ENCODE measurements at regions not wholly inside any gene's neighbourhood (a gene's known extent, or its start where the extent isn't known, plus 50 kb on each side); places are given as distances from the start of the nearest gene placed in this dataset.

DNA sequence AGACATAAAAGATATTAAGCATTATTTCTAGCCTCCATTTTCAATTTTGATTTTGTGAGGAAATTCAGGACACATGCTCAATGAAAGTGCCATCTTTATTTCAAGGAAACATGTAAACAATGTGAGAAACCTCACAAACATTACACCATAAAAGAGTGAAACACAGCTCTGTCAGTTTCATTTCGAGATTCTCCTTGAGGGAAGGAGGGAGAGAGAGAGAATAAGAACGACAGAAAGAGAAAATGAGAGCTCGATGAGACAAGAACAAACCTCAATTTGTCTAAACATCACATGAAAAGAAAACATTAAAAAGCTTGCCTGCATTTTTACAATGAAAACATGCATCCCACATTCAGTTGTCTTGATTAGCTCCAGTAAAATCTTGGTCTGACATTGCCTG is 553.5 kb upstream of the MEF2C start:
- H3K4me3 Mint-ChIP-seq = peak overlapping the region; percentile 25

DNA sequence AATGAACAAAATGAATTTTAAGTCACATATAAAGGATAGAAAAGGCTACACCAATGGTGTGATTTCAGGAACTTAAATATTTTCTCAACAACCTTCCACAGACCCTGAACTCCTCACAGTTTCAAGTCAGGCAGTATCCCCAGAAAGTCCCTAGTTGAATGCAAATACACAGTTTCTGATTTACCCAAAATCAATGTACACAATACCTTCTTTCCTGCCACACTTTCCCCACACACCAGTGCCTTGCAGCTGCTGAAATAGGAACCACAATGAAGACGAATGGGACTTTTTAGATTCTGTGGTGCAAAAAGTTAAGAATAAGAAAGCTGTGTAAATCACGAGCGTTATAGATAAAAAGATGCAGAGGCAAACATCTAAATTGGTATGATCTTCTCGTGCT is 552.4 kb upstream of the MEF2C start:
- H3K27ac Mint-ChIP-seq = no peak overlapping the region
- H3K4me3 Mint-ChIP-seq = no peak overlapping the region
- H3K27me3 Mint-ChIP-seq = no peaks in the 10 kb centered on the region
- peaks cover 14% of the 10 kb centered on the region for H3K4me1 Mint-ChIP-seq (ENCODE audit: low read depth)
- H3K9me3 Mint-ChIP-seq = no peaks in the 10 kb centered on the region
- no peaks in the 10 kb centered on the region for H3K36me3 Mint-ChIP-seq (ENCODE audit: low read depth)

More for the DNA sequence above, 553.5 kb upstream of the MEF2C start:
- no peaks in the 10 kb centered on the region for H3K36me3 Mint-ChIP-seq (ENCODE audit: low read depth)
- peaks cover 14% of the 10 kb centered on the region for H3K4me1 Mint-ChIP-seq (ENCODE audit: low read depth)
- peak overlapping the region; percentile 63 for H3K27ac Mint-ChIP-seq
- no peaks in the 10 kb centered on the region for H3K27me3 Mint-ChIP-seq
- no peaks in the 10 kb centered on the region for H3K9me3 Mint-ChIP-seq

DNA sequence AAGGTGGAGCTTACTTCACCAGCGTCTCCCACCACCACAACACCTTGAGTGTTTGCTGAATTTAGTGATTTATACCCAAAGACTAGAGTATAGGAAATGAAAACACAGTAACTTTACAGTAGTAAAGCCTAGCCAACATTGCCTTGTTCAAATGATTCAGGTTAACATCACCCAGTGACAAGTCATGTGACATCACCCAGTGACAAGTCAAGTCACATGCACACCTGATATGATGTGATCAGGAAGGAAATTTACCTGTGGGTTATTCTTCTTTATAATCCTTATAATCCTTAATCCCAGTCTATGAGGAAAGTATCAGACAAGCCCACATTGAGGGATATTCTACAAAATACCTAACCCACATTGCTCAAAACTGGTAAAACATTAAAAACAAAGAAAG is 545.6 kb upstream of the MEF2C start:
- Mint-ChIP-seq H3K27ac (no peak overlapping the region), H3K36me3 (ENCODE audit: low read depth) (no peaks in the 10 kb centered on the region), H3K9me3 (peaks cover 1% of the 10 kb centered on the region), H3K27me3 (no peaks in the 10 kb centered on the region), H3K4me1 (ENCODE audit: low read depth) (peaks cover 4% of the 10 kb centered on the region), H3K4me3 (no peak overlapping the region)

DNA sequence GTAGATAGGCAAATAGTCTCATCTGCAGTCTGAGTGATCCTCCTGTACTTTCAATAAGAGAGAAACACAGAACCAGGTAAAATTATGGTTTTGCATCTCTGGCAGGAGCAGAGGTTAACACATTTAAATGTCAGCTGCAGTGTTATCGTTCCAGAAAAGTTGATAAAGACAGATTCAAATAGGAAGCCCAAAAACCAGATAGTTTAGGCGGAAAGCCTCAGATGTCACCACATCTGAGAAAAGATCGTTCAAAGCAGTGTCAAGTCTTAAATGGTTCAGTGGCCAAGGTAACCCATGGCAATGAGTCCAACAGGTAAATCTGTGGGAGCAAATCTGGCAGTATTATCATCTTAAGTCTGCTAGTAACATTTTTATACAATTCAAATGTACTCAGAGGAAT is 542.1 kb upstream of the MEF2C start:
- Mint-ChIP-seq H3K27ac (no peak overlapping the region), H3K27me3 (no peaks in the 10 kb centered on the region), H3K4me1 (ENCODE audit: low read depth) (peaks cover 8% of the 10 kb centered on the region), H3K36me3 (ENCODE audit: low read depth) (no peaks in the 10 kb centered on the region), H3K4me3 (no peak overlapping the region), H3K9me3 (peaks cover 3% of the 10 kb centered on the region)

DNA sequence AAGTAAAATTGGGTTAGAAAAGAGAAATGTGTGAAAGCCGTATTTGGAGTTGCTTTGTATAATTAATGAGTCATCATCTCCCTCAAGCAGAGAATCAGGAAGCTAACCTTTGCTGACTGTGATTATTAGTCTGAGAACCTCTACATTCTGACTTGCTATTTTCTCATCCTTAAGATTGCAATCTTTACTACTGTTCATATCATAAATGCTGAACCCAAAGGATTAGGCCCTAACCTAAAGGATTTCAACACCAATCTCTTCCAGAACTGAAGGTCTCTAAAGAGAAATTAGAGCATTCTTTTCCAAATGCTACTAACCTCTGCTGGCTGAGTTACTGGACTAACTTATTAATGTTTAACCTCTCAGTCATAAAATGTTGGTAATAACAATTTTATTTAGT is 538.1 kb upstream of the MEF2C start:
- Mint-ChIP-seq H3K4me3 (no peak overlapping the region), H3K36me3 (ENCODE audit: low read depth) (no peaks in the 10 kb centered on the region), H3K4me1 (ENCODE audit: low read depth) (peaks cover 8% of the 10 kb centered on the region), H3K9me3 (peaks cover 17% of the 10 kb centered on the region), H3K27me3 (no peaks in the 10 kb centered on the region), H3K27ac (no peak overlapping the region)

DNA sequence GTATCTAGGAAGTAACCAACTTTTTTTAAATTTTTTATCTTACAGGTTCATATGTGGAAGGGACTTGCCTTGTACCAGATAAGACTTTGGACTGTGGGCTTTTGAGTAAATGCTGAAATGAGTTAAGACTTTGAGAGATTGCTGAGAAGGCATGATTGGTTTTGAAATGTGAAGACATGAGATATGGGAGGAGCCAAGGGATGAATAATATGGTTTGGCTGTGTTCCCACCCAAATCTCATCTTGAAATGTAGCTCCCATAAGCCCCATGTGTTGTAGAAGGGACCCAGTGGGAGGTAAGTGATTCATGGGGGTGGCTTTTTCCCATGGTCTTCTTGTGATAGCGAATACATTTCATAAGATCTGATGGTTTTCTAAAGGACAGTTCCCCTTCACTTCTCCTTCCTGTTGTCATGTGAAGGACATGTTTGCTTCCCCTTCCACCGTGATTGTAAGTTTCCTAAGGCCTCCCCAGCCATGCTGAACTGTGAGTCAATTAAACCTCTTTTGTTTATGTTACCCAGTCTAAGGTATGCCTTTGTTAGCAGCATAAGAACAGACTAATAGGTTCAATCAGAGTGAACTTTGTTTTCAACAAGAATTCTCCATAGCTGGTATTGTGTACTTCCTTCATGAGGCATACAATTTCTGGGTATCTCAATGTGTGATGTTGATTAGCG is 535.6 kb upstream of the MEF2C start:
- no peaks in the 10 kb centered on the region for H3K36me3 Mint-ChIP-seq (ENCODE audit: low read depth)
- no peak overlapping the region for H3K4me3 Mint-ChIP-seq
- H3K9me3 Mint-ChIP-seq = peaks cover 15% of the 10 kb centered on the region
- H3K27me3 Mint-ChIP-seq = no peaks in the 10 kb centered on the region
- H3K4me1 Mint-ChIP-seq (ENCODE audit: low read depth) = peaks cover 4% of the 10 kb centered on the region
- H3K27ac Mint-ChIP-seq = no peak overlapping the region

DNA sequence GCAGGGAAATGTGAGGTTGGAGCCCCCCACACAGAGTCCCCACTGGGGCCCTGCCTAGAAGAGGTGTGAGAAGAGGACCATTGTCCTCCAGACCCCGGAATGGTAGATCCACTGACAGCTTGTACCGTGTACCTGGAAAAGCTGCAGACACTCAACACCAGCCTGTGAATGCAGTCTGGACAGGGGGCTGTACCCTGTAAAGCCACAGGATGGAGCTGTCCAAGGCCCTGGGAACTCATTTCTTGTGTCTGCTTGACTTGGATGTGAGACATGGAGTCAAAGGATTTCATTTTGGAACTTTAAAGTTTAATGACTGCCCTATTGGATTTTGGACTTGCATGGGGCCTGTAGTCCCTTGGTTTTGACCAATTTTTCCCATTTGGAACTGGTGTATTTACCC is 535.0 kb upstream of the MEF2C start:
- Mint-ChIP-seq H3K4me1 (ENCODE audit: low read depth) (peaks cover 4% of the 10 kb centered on the region), H3K27ac (no peak overlapping the region), H3K36me3 (ENCODE audit: low read depth) (no peaks in the 10 kb centered on the region), H3K9me3 (peaks cover 14% of the 10 kb centered on the region), H3K27me3 (no peaks in the 10 kb centered on the region), H3K4me3 (no peak overlapping the region)

DNA sequence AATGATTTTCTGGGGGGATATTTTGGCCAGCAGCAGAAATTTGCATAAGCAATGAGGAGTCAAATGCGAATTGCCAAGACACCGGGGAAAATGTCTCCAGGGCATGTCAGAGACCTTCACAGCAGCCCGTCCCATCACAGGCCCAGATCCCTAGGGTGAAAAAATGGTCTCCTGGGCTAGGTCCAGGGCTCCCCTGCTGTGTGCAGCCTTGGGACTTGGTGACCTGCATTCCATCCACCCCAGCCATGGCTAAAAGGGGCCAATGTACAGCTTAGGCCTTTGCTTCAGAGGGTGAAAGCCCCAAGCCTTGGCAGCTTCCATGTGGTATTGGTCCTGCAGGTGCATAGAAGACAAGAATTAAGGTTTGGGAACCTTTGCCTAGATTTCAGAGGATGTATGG is 534.5 kb upstream of the MEF2C start:
- Mint-ChIP-seq H3K4me3 (no peak overlapping the region), H3K36me3 (ENCODE audit: low read depth) (no peaks in the 10 kb centered on the region), H3K9me3 (peaks cover 14% of the 10 kb centered on the region), H3K27ac (no peak overlapping the region), H3K27me3 (no peaks in the 10 kb centered on the region), H3K4me1 (ENCODE audit: low read depth) (peaks cover 4% of the 10 kb centered on the region)

DNA sequence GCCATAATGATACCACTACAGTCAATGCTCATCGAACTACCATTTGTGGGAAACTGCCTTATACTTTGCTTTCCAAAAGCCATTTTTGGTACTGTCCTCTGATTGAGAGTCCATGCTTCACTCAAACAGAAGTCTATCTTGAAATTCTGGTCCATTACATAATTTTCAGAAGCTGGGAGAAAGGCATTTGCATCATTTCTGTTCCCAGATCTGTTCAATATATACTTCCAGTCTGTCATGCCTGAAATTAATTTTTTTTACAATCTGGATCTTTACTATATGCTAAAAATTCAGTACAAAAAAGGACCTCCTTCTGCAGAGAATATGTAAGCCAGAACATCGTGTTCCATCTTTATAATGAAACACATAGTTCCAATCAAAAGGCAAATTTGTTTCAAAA is 528.9 kb upstream of the MEF2C start:
- no peak overlapping the region for H3K4me3 Mint-ChIP-seq
- peaks cover 5% of the 10 kb centered on the region for H3K9me3 Mint-ChIP-seq
- no peaks in the 10 kb centered on the region for H3K4me1 Mint-ChIP-seq (ENCODE audit: low read depth)
- H3K36me3 Mint-ChIP-seq (ENCODE audit: low read depth) = no peaks in the 10 kb centered on the region
- H3K27ac Mint-ChIP-seq = no peak overlapping the region
- no peaks in the 10 kb centered on the region for H3K27me3 Mint-ChIP-seq

DNA sequence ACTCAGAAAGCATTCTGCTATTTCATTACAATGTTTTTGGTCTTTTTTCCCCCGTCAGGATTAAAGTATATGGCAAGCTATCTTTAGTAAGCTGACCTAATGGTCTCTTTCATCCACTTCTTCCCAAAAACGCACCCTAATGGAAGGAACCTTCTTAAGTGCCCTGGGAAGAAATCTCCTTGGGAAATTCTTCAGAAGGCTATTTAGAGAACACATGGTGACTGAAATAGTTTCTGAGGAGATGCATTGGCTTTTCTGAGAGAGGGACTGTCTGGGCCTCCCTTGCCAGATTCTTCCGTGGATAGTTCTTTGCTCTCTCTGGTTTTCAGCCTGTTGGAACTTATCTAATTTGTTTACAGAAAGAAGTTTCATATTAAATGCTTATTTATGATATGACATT is 524.1 kb upstream of the MEF2C start:
- no peaks in the 10 kb centered on the region for H3K9me3 Mint-ChIP-seq
- H3K4me3 Mint-ChIP-seq = no peak overlapping the region
- no peaks in the 10 kb centered on the region for H3K36me3 Mint-ChIP-seq (ENCODE audit: low read depth)
- H3K27me3 Mint-ChIP-seq = no peaks in the 10 kb centered on the region
- H3K27ac Mint-ChIP-seq = no peak overlapping the region
- no peaks in the 10 kb centered on the region for H3K4me1 Mint-ChIP-seq (ENCODE audit: low read depth)

DNA sequence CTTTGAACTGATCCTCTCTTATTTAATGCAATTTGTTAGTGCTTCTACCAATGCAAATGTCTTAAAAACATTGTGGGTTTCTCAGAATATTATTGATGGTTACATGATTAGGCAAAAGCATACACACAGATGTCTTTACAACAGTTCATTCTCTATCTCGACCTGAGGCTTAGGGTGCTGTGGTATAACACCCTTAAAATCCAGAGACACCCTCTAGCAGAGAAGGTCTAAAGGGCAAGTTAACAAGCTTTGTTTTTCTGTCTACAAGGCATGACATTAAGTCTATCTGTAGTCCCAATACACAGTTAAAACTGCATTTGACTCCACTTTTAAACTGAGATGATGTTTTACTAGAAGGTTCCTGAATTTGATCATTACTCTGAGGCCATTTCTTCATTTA is 518.7 kb upstream of the MEF2C start:
- Mint-ChIP-seq H3K4me3 (no peak overlapping the region), H3K27ac (no peak overlapping the region), H3K9me3 (no peaks in the 10 kb centered on the region), H3K4me1 (ENCODE audit: low read depth) (peaks cover 13% of the 10 kb centered on the region), H3K36me3 (ENCODE audit: low read depth) (no peaks in the 10 kb centered on the region), H3K27me3 (no peaks in the 10 kb centered on the region)

DNA sequence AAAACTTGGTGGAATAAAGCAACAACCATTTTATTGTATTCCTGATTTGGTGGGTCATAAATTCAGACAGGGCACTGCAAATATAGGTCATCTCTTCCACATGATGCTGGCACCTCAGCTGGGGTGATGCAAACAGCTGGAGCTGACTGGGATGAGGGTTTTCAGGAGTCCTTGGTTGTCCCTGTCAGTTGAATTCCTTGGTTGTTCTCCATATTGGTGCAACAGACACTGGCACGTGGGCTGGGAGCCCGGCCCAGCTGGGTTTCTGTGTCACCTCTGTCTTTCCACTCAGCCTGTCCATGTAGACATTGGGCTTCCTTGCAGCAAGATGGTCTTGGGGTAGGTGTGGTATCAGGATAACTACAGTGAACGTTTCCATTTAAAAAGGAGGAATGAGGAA is 518.0 kb upstream of the MEF2C start:
- no peak overlapping the region for H3K4me3 Mint-ChIP-seq
- H3K4me1 Mint-ChIP-seq (ENCODE audit: low read depth) = peaks cover 18% of the 10 kb centered on the region
- no peak overlapping the region for H3K27ac Mint-ChIP-seq
- H3K9me3 Mint-ChIP-seq = no peaks in the 10 kb centered on the region
- no peaks in the 10 kb centered on the region for H3K36me3 Mint-ChIP-seq (ENCODE audit: low read depth)
- no peaks in the 10 kb centered on the region for H3K27me3 Mint-ChIP-seq

DNA sequence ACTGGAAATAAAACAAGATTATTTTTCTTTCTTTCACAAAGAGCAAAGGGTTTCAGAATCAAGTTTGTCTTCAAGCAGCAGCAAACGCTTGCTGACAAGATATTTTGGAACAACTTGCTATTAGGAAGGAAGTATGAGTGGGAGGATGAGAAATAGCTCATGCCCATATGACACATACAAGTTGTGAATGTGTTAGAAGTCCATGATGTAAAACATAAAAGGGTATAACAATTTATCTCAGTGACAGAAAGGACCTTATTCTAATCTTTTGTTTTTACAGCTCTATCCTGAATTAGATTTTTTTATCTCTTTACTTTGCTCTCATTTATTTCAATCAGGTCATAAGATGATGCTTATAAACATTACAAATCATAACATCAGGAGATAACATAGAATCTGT is 516.6 kb upstream of the MEF2C start:
- Mint-ChIP-seq H3K4me1 (ENCODE audit: low read depth) (peaks cover 23% of the 10 kb centered on the region), H3K9me3 (no peaks in the 10 kb centered on the region), H3K4me3 (no peak overlapping the region), H3K36me3 (ENCODE audit: low read depth) (no peaks in the 10 kb centered on the region), H3K27ac (no peak overlapping the region), H3K27me3 (no peaks in the 10 kb centered on the region)

DNA sequence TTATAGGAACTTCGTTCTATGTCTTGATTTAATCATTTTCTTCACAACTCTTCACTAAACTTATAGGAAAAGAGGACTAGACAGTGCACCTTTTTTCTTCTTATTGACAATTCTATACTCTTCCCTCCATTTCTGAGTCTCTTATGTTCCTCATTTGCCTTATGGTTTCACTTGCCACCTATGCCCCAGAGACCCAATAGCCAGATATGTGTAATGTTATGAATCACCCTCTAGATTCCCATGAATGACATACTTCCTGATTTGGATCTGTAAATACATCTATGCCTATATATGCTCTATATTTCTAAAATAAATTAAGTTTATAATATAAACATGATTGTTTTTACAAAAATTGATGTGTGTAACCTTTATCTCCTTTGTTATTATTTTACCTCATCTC is 514.1 kb upstream of the MEF2C start:
- H3K36me3 Mint-ChIP-seq (ENCODE audit: low read depth) = no peaks in the 10 kb centered on the region
- H3K4me1 Mint-ChIP-seq (ENCODE audit: low read depth) = peaks cover 23% of the 10 kb centered on the region
- H3K9me3 Mint-ChIP-seq = no peaks in the 10 kb centered on the region
- no peaks in the 10 kb centered on the region for H3K27me3 Mint-ChIP-seq
- no peak overlapping the region for H3K4me3 Mint-ChIP-seq
- peak overlapping the region; percentile 12 for H3K27ac Mint-ChIP-seq

DNA sequence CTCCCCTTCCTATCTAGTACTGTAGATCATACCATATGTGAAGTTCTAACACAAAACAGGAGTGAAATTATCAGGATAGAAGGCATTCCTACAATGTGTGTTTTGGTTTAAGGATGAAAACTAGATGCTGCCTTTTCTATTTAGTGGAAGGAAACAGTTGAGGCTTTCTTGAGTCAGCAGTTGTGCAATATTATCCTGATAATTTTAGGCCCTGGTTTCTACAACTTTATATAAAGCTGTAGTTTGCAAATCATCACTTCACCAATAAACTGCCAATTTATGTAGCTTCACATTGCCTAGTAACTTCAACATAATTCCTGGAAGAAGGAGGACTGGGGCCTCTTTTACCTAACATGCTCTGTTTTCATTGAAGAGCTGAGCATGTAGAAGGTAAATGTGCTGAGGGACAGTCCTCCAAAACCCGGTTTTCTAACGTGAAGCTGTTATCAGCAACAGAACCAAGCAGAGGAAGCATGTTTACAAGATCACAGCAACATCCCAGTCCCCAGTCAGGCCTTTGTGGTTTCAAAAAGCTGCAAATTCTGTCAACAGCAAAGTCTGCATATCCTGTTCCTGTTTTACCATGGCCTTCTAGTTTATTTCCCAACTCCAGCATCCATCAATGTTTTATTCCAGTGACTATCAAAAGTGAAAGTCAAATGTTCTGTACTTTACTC is 513.4 kb upstream of the MEF2C start:
- Mint-ChIP-seq H3K27ac (peak overlapping the region; percentile 27), H3K36me3 (ENCODE audit: low read depth) (no peaks in the 10 kb centered on the region), H3K27me3 (no peaks in the 10 kb centered on the region), H3K9me3 (no peaks in the 10 kb centered on the region), H3K4me1 (ENCODE audit: low read depth) (peaks cover 23% of the 10 kb centered on the region), H3K4me3 (no peak overlapping the region)

DNA sequence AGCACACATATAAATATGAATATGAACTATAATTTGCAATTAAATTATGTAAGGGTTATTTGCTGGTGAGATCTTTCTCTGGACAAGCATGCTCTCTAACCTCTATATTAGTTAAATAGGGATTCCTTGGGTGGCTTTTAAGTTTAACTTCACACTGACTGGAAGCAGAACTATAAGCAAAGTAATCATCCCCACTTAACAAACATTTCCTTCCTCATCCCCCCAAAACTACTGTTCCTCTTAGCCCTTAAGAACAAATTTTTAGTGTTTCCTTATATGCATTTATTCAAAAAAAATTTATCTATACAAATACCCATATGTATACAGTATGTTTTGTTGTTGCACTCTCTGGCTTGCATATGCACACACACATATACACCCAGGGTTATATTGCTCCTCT is 512.1 kb upstream of the MEF2C start:
- Mint-ChIP-seq H3K36me3 (ENCODE audit: low read depth) (no peaks in the 10 kb centered on the region), H3K27me3 (no peaks in the 10 kb centered on the region), H3K4me3 (no peak overlapping the region), H3K9me3 (no peaks in the 10 kb centered on the region), H3K4me1 (ENCODE audit: low read depth) (peaks cover 22% of the 10 kb centered on the region), H3K27ac (no peak overlapping the region)
